ENCODE measurements at regions not wholly inside any gene's neighbourhood (a gene's known extent, or its start where the extent isn't known, plus 50 kb on each side); places are given as distances from the start of the nearest gene placed in this dataset.
A peak's percentile ranks its signal among the peaks of the same experiment; 100 is the strongest.

DNA sequence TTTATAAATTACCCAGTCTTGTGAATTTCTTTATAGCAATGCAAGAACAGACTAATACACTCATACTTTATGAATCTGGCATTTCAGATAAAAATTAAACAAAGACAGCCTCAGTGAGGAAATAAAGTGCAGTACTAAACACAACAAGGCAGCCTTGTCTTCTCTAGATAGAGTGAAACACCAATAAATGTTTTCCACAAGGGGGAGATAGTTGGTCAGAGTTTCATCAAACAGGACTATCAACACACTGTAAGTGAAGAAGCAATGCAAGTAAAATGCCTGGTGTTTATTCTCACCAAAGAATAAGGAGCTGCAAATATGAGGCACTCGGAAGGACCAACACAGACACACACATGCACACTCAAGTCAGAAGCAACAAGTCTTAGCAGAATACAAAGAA lies 62.8 kb downstream of the FAM9B start:
- FAIRE-seq = peak; percentile 74

DNA sequence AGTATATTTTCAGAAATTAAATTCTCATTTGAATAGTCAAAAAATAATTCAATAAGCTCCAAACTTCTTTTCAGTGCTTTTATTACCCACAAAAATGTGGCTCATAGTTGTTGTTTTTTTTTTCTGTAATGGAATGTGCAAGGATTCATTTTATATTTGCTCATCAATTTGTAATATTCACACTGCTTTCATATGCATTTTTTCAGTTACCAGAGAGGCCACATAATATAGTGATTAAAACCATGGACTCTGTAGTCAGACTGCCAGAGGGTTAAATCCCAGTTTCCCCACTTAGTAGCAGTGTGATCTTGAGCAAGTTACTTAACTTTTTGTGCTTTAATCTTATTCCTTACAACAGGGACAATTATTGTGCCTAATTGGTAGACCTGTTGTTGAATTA lies 64.5 kb downstream of the FAM9B start:
- no peak for FAIRE-seq

DNA sequence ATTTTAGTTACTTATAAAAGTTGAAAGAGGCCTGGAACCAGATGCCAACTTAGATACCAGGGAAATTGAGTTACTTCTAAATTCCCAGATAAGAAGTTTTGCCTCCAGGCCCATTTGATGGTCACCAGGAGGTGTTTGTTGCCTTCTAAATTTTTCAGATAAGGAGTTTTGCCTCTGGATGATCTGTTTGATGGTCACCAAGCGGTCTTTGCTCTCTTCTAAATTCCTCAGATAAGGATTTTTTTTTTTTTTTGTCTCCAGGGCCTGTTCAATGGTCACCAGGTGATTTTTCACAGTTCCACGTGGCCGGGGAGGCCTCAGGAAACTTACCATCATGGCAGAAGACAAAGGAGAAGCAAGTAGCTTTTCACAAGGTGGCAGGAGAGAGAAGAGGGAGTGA lies 66.5 kb downstream of the FAM9B start:
- no peak for FAIRE-seq

DNA sequence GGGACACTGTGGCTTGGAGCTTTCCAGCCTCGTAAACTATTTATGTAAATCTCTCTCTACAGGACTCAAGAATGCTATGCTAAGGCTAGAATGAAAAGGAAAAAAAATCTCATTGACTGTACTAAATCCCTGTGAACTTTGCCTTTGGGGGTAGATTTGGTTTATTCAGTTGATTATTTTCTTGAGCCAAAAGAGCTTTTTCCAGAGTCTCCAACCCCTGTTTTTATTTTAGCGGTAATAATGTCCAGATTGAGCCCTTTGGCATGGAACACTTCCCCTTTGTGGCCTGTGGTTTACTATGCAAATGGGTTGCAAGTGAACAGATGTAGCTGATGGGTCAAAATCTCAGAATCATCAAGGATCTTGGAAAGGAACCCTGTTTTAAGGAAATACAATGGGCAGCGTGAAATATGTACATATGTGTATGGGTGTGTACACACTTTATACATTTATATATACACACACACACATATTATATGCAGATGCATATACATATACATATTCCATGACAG lies 72.9 kb downstream of the FAM9B start:
- no peak for FAIRE-seq

DNA sequence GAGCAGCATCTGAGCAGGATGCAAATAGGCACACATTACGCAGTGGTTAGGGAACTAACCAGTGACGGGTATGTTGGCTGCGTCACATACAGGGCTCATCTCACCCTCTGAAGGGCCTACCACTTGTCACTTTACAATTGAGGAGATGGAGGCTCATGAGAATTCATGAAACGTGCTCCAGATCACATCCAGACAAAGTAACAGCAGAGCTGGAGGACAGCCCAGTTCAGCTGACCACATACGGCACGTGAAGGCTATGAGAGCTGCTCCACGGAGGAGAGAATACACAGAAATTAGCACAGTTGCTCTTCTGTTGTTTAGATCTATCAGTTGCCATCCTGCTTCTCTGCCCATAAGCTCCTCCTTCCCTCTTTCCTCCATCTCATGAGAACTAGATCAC lies 78.4 kb downstream of the FAM9B start:
- FAIRE-seq = no peak

DNA sequence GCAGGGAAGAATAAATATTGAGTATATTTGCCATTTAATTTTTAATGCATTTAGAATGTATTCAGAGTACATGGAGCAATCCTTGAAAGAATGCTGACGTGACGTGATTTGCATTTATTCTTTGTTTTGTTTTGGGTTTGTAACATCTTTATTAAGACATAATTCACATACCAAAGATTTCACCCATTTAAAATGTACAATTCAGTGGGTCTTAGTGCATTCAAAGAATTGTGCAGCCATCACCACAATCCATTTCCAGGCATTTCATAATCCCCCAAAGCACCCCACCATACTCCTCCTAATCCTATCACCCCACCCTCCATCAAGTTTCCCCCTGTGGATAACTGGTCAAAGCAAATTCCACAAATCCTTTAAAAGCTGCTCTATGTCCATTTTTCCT lies 87.4 kb downstream of the FAM9B start:
- no peak for FAIRE-seq

DNA sequence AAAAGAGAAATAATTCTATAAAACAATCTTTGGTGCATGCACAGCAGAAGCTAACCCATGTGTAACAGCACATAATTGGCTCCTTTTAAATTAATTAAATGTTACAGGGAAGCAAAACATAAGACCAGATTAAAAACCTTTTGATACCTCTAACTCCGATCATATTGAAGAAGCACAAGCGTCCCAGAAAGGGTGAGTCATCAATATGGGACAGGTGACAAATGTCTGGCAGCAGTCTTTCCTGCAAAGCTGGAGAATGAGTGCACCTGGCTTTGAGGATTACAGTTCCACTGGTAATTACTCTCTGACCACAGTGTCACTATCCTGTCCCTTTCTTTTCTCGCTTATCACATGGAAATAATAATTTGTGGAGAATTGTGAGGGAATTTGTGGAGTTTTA lies 94.6 kb downstream of the FAM9B start:
- no peak for FAIRE-seq

DNA sequence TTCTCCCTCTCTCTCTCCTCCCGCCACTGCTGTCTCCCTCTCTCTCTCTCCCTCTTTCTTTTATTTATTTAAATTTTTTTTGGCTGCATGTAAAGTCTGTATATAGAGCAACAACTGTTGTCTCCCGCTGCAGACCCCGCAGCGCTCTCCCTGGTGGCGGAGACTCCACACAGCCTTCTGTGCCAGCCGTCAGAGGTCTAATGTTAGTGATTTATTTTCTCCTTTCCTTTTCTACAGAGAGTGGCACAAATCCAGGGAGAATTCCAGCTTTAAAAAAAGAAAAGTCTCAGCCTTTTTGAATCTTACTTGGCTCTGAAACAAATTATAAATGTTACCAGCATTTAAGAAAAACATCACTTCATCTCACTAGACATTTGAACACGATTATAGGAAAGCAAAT lies 106.2 kb downstream of the FAM9B start:
- FAIRE-seq = no peak

DNA sequence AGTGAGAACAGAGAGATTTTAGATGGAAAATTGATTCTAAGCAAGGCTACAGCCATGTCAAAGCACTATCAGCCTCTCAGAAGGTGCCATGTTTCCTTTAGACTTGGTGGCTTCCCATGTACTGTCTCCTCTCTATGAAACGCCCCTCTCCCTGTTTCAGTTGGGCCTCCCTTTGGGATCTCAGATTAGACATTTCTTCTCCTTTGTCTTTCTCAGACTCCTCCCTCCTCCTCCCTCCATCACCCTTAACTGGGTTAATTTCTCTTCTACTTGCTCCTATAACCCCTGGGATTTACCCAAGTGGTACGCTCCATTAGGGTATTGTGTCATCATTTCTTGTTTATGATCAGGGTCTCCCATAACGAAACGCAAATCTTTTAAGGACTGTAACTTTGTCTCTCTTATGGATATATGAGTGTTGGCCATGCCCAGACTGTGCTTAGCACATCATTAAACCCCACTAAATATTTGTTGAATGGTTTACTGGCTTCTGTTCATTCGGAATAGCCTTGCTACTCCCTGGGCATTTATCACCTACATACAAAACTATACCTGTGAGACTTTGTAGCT lies 106.8 kb downstream of the FAM9B start:
- no peak for FAIRE-seq

DNA sequence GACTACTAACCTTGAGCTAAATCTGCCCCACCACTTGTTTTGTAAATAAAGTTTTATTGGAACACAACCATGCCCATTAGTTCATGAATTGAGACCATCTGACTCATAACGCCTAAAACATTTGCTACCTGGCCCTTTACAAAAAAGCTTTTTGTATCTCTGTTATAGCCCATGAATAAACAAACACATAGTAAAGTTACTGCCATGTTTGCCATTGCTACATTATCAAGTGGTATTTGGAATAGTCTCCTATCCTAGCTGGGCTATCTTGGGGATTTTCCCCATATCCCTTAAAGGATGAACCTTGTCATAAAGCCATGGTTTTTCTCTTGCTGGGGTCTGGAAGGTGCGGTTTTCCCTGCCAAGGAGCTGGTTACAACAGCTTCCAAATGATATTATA lies 112.3 kb downstream of the FAM9B start:
- FAIRE-seq = no peak

DNA sequence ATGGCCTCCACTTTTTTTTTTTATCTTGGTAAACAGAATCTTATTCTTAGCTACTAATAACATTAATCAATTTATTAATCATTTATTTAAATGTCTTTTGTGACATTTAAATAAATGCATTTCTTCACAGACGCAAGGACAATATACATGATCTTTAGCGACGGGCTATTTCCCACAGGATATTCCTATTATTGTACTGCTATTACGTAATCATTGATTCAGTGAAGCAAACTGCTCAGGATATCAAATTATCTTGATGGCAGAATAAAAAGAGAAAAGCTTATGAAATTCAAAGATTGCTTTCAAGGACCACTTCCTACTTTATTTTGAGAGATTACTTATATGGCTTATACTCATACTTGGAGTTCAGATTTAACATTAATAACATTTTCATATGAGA lies 114.1 kb downstream of the FAM9B start:
- no peak for FAIRE-seq

DNA sequence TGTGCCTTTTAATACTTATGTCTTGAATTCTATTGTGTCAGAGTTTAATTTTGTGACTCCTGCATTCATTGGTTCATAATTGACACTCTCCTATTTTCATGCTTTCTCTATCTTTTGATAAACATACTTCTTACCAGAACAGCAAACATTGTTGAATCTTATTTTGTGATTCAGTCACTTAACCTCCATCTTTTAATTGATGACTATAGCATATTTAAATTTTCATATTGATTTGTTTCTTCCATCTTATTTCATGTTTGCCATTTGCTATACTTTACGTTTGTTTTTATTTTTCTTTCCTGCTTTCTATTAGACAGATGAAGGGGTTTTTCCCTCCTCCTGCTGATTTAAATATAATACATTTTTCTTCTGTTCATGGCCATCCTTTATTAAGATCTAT lies 115.5 kb upstream of the FAM9A start:
- no peak for FAIRE-seq

DNA sequence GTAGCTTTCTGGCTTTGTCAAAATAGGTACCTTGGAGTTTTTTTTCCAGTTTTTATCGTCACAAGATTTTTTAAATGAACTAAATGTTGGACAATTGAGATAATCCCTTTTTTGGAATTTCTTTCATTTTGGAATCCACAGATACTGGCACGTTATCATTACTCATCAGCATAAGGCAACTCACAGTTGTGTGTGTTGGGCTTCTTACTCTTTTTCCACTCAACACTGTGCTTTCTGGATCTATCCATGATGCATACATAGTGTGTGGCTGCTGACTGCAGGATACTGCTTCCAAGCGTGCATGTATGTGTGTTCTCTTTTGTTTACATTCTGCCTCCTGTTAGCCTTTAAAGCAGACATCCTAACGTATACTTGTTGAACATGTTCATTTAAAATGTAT lies 113.5 kb upstream of the FAM9A start:
- no peak for FAIRE-seq

DNA sequence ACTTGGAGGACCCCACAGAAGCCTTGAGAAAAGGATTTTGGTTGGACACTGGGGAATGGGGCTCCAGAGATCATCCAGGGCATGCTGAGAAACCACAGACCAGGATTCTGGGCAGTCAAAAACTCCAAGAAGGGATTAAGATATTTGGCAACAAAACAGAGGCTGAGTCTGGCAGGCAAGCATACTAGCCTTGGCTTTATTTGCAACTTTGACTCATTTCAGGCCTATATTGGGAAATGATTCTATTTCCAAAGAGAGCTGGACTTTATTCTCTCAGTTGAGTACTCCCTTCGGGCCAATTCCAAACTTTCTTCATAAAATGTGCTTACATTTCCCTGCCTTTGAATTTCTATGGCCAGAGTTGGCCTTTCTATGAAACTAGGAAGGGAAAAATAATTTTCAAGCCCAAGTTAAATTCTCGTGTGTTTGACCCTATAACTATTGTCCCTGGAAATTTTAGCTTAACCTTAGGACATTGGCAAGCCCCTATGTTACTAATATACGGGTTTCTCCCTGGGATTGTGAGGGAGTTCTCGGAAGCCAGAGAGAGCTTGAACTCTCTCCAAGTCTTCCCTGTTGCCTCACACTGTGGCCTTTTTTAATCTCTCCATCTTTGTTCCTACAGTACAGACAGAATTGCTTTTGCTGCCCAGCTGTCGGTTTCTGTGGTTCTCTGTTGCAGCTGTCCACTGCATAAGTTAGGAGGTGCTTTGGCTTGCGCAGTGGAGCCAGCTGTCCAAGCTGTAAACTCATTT lies 112.6 kb upstream of the FAM9A start:
- FAIRE-seq = no peak

DNA sequence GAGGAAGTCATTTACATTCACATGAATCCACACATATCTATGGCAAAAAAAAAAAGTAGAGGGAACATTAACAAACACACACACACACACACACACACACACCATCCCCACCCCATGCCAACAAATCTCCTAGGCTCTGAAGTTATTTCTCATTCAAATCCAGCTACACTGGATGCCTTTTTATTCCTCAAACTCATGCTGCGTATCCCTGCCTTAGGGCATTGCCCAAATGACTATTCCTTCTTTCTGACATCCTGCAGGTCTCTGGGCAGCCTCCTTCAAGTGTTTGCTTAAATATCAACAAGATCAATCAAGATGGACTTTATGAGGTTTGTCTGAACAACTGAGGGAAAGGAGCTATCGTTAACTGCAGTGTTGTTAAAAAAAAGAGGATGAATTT lies 106.5 kb upstream of the FAM9A start:
- no peak for FAIRE-seq

DNA sequence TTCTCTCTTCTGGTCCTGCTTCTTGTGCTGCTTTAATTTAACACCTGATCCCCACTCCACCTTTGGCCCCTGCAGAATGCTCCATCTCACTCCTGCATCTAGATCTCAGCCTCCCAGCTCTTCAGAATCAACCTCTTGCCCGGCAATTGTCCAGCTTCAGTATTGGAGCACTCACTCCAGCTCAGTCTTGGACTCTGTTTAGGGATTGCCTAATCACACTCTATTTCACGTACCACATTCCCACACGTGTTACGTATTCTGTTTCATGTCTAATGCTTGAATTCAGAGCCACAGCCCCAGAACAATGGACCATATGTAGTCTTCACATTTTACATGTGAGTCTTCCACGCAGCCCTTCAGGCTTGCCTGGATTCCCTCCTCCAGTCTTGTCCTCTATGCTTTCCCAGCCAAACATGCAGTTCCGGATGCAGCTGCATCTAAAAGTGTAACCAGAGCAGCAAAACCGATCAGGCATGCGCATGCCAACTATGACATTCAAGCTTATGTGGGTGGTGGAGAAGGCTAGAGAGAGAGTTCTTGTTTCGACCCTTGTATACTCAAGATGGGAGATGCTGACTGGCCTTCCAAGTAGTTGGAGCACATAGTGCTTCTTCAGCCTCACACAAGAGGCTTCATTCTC lies 105.2 kb upstream of the FAM9A start:
- FAIRE-seq = no peak

DNA sequence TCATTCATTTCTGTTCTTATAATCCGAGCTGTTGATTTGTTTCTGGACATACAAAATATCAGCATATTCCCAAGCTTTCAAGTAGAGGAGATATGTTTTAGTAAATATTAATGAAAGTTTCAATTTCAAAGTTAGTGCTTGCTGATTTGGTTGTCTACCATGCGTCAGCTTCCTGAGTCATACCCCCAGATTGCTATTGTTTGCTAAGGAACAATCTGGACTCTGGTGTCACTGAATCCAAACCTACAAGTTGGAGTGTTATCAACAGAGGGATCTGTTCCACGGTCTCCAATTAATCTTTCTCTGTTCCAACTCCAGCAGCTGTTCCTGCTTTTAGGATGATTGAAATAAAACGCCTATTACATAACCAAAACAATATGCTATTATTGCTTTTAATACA lies 96.1 kb upstream of the FAM9A start:
- FAIRE-seq = no peak

DNA sequence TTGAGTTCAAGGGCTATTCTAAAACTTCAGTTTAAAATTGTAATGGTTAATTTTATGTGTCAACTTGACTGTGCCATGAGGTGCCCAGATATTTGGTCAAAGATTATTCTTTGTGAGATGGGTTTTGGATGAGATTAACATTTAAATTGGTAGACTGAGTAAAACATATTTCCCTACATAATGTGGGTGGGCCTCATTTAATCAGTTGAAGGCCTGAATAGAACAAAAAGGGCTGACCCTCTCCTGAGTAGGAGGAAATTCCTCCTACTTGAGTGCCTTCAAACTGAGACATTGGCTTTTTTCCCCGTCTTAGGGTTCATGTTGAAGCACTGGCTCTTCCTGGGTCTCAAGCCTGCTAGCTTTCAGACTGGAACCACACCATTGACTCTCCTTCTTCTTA lies 89.6 kb upstream of the FAM9A start:
- FAIRE-seq = no peak

DNA sequence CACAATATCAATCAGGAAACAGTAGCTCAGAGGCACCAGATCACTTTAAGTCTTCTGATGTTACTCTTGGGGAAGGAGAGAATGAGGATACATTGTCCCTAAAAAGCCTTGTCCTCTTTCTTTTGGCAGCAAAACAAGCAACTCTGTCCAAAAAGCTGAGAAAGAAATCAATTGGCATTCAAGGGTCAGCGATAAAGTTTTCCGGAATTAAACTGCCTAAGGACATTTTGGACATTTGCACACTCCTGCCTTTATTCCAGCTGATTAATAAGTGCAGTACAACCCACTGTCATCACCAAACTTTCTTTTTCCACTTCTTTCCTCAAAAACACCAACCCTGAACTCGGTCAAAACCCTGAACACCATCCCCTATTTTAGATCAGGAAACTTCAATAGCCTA lies 85.8 kb upstream of the FAM9A start:
- no peak for FAIRE-seq

DNA sequence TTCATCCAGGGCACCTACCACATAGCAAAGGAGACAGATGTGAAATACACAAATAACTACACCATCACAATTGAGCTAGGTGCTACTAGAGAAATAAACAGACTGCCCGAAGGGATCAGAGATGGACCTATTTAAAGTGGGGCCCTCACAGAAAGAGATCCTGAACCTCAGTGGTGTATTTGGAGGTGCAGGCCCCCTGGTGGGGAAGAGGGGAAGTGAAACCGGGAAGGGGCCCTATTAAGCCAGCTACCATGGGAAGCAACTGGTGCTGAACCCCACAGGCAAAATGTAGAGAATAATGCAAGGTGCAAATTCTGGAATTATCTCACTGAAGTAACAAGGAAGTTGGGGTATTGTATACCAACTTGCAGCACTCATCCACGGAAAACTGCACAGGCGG lies 78.6 kb upstream of the FAM9A start:
- FAIRE-seq = no peak

DNA sequence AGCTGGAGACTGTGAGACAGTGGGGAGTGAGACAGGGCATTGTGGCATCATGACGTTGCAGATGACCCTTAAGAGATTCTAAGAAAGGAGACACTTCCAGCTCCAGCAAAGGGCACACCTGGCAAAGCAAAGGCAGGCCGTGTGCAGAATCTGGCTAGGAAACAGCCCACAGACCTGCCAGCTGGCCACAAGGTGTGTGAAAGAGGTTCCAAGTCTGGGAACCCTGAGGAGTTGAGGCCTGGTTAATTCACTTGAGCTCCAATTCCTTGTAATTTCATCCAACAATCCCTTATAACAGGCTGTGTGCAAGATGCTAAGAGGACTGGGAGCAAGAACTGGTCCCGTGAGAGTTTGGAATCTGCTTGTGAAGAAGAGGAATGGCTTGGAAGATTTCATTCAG lies 72.8 kb upstream of the FAM9A start:
- FAIRE-seq = no peak

DNA sequence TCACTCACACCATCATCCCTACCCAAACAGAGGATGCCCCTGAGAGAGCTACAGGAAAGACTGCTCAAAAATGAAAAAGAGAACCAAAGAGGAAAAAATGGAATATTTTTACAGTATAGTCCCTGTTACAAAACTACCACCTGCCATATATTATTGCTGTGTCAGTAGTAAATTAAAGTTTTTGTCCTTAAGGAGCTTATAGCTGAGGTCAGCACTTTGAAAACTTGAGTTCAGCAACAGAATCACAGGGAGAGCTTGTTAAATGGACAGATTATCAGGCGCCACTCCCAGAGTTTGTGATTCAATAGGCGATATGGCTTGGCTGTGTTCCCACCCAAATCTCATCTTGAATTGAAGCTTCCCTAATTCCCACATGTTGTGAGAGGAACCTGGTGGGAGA lies 71.9 kb upstream of the FAM9A start:
- no peak for FAIRE-seq

DNA sequence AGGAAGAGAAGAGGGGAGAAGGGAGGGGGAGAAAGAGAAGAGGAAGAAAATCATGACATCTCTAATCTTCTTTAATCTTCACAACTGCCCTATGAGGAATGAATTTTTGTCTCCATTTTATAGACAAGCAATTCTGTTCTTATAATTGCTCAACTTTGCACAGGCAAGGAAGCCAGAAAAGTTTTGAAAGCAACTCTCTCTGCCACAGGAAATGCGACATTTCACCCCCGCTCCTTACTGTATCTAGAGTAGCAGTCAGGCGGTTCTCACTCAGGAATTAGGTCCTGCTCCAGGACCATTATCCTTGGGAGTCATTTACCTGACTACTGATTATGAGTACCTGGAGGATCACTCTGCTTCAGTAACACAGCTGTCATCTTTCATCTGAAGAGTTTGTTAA lies 69.2 kb upstream of the FAM9A start:
- FAIRE-seq = no peak

DNA sequence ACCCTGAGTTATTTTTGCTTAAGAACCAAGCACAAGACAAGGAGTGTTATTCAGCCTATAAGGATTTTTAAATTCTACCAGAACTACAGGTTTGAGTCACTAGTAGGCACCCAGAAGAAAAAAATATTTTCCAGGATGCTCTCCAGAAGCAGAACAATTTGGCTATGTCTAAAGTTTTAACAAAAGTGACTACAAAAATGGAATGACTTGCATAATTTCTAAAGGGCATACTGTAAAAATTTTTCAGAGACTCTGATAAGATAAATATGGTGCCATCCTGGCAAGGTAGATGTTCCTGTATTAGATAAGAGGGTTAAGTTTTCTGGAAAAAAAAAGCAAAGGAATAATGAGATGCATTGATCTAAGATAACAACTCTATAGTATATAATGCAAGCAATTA lies 68.6 kb upstream of the FAM9A start:
- FAIRE-seq = no peak

DNA sequence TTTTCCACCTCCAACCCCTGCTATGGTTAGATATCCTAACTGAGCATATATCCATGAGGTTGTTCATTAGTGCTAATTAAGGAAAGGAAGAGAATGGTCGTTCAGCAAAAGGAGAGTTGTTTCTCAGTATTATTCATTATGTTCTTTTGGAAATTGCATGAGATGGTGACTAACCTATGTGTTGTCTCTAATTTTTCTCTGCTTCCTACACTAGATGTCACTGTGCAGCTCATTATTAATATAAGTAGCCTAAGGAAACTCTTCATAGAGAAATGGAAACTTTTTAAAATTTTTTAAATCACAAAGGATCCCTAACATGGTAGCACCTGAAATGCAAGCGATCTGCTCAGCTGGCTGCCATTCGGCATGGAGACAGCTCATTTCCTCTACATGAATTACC lies 67.7 kb upstream of the FAM9A start:
- FAIRE-seq = peak; percentile 72

Data from A204.1 (cell line).